Loucy (cell line): ENCODE measurements at regions not wholly inside any gene's neighbourhood (a gene's known extent, or its start where the extent isn't known, plus 50 kb on each side); places are given as distances from the start of the nearest gene placed in this dataset.

Experiments
- EZH2phosphoT487 ChIP-seq: fragments of 200-600 bp; IDR thresholded peaks from 2 replicates; pipeline ENCODE4 v1.6.1; 2018; ENCODE audit warnings: antibody characterized with exemption, mild to moderate bottlenecking, moderate library complexity, borderline replicate concordance
- TF ChIP-seq, protein P1 (sequence below): fragments of 200-600 bp; sonication (generic); conservative IDR thresholded peaks from 2 replicates; pipeline ENCODE4 v1.5.1; 2014; ENCODE audit warnings: mild to moderate bottlenecking, antibody characterized with exemption, low read length

DNA sequence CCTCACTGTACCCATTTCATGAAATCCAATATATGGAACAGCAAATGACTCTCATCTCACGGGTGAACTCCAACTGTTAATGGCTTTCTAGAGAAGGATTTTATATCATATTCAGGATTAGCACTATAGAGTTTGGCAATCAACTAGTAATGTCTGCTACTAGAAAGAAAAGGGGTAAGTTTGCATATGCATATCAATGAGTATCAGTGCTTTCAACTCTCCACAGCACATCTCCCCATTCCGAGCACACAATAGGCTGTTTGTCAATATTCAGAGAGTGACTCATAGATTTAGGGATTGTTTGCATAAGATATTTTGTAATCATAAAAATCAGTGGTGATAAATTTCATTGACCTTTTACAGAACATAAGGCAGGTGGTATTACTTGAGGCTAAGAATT, 163.2 kb upstream of the LMCD1 start:
- TF ChIP-seq, protein P1, sequence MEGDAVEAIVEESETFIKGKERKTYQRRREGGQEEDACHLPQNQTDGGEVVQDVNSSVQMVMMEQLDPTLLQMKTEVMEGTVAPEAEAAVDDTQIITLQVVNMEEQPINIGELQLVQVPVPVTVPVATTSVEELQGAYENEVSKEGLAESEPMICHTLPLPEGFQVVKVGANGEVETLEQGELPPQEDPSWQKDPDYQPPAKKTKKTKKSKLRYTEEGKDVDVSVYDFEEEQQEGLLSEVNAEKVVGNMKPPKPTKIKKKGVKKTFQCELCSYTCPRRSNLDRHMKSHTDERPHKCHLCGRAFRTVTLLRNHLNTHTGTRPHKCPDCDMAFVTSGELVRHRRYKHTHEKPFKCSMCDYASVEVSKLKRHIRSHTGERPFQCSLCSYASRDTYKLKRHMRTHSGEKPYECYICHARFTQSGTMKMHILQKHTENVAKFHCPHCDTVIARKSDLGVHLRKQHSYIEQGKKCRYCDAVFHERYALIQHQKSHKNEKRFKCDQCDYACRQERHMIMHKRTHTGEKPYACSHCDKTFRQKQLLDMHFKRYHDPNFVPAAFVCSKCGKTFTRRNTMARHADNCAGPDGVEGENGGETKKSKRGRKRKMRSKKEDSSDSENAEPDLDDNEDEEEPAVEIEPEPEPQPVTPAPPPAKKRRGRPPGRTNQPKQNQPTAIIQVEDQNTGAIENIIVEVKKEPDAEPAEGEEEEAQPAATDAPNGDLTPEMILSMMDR, result no peak
- TF ChIP-seq EZH2phosphoT487, result no peak
